ENCODE measurements at regions not wholly inside any gene's neighbourhood (a gene's known extent, or its start where the extent isn't known, plus 50 kb on each side); places are given as distances from the start of the nearest gene placed in this dataset.

GRCh38 chr1:208445758-208446203 lies 201.6 kb upstream of the PLXNA2 start:
- no peak overlapping the region; the same call in 1 of the 2 replicates for H3K27ac ChIP-seq (ENCODE audit: extremely low read depth, low read depth, low read length)
- H3K4me3 ChIP-seq (ENCODE audit: low read depth, low read length) = no peak overlapping the region
- no peaks in the 10 kb centered on the region for H3K4me1 ChIP-seq (ENCODE audit: control insufficient read depth, insufficient read depth, low read length)
- H3K36me3 ChIP-seq (ENCODE audit: control insufficient read depth in 2 of 2, insufficient read depth in 1 of 2, low read length in 2 of 2) = no peaks in the 10 kb centered on the region
- ChIA-PET CTCF (no interaction called here), POLR2A (no interaction called here)
- no peaks in the 10 kb centered on the region for H3K9me3 ChIP-seq (ENCODE audit: control insufficient read depth, insufficient read depth, low read depth, low read length)
- no peak for TF ChIP-seq ZXDB (tag by site-specific recombination; IDR thresholded peaks at IDR 0.05)
- TF ChIP-seq ZNF514 (tag by site-specific recombination; IDR thresholded peaks at IDR 0.05) = no peak
- peak; percentile 57 for TF ChIP-seq ZFHX2 (tag by site-specific recombination; conservative IDR thresholded peaks at IDR 0.05)
- peak; percentile 55; the same call in 1 of the 2 replicates for TF ChIP-seq EGR2 (tag by site-specific recombination; IDR thresholded peaks at IDR 0.05; ENCODE audit: low read depth)
- TF ChIP-seq ZNF701 (tag by site-specific recombination; IDR thresholded peaks at IDR 0.05) = no peak
- TF ChIP-seq GLIS1 (tag by site-specific recombination; IDR thresholded peaks at IDR 0.05) = peak; percentile 72
- TF ChIP-seq ZNF398 (tag by site-specific recombination; IDR thresholded peaks at IDR 0.05) = no peak
- TF ChIP-seq ATF2 (tag by site-specific recombination; IDR thresholded peaks at IDR 0.05; ENCODE audit: low read depth) = no peak
- no peak for TF ChIP-seq ZNF639 (tag by site-specific recombination; IDR thresholded peaks at IDR 0.05)
- TF ChIP-seq ZNF132 (tag by site-specific recombination; IDR thresholded peaks at IDR 0.05; ENCODE audit: borderline replicate concordance) = no peak
- no peak for TF ChIP-seq ZNF140 (tag by site-specific recombination; IDR thresholded peaks at IDR 0.05)
- peak; percentile 65 for TF ChIP-seq SETDB1 (IDR thresholded peaks at IDR 0.05; ENCODE audit: insufficient read length, low read length)
- no peak for TF ChIP-seq ZNF561 (tag by site-specific recombination; IDR thresholded peaks at IDR 0.05; ENCODE audit: borderline replicate concordance)
- no peak for TF ChIP-seq ZNF664 (tag by site-specific recombination; IDR thresholded peaks at IDR 0.05)

GRCh38 chr1:208446271-208446691 lies 202.1 kb upstream of the PLXNA2 start:
- H3K36me3 ChIP-seq (ENCODE audit: control insufficient read depth in 2 of 2, insufficient read depth in 1 of 2, low read length in 2 of 2) = no peaks in the 10 kb centered on the region
- H3K4me1 ChIP-seq (ENCODE audit: control insufficient read depth, insufficient read depth, low read length) = no peaks in the 10 kb centered on the region
- no peak overlapping the region; the same call in 1 of the 2 replicates for H3K27ac ChIP-seq (ENCODE audit: extremely low read depth, low read depth, low read length)
- no peaks in the 10 kb centered on the region for H3K9me3 ChIP-seq (ENCODE audit: control insufficient read depth, insufficient read depth, low read depth, low read length)
- CTCF ChIA-PET = no interaction called here
- H3K4me3 ChIP-seq (ENCODE audit: low read depth, low read length) = no peak overlapping the region
- POLR2A ChIA-PET = no interaction called here
- TF ChIP-seq ZNF501 (tag by site-specific recombination; IDR thresholded peaks at IDR 0.05) (no peak), BCL11A (tag by site-specific recombination; IDR thresholded peaks at IDR 0.05; ENCODE audit: low read depth) (no peak), ZFP69B (tag by site-specific recombination; IDR thresholded peaks at IDR 0.05) (no peak), ZNF16 (tag by site-specific recombination; IDR thresholded peaks at IDR 0.05; ENCODE audit: low read depth) (no peak), ZNF112 (tag by site-specific recombination; IDR thresholded peaks at IDR 0.05) (no peak), ZBTB44 (tag by site-specific recombination; IDR thresholded peaks at IDR 0.05) (no peak), ZNF354C (tag by site-specific recombination; IDR thresholded peaks at IDR 0.05; ENCODE audit: borderline replicate concordance, low read depth) (no peak), ZNF837 (tag by site-specific recombination; IDR thresholded peaks at IDR 0.05) (no peak), MYNN (tag by site-specific recombination; IDR thresholded peaks at IDR 0.05; ENCODE audit: borderline replicate concordance) (no peak), MZF1 (tag by site-specific recombination; IDR thresholded peaks at IDR 0.05; ENCODE audit: borderline replicate concordance) (no peak; the same call in 1 of the 2 replicates), ZNF623 (tag by site-specific recombination; IDR thresholded peaks at IDR 0.05) (no peak), ZEB2 (tag by site-specific recombination; IDR thresholded peaks at IDR 0.05) (no peak), ZFHX2 (tag by site-specific recombination; conservative IDR thresholded peaks at IDR 0.05) (peak; percentile 85), ZFP3 (tag by site-specific recombination; IDR thresholded peaks at IDR 0.05; ENCODE audit: low read depth) (no peak), ZNF639 (tag by site-specific recombination; IDR thresholded peaks at IDR 0.05) (no peak), SETDB1 (IDR thresholded peaks at IDR 0.05; ENCODE audit: insufficient read length, low read length) (peak; percentile 48), ZNF549 (tag by site-specific recombination; IDR thresholded peaks at IDR 0.05) (peak; percentile 88)
